Embryonic facial prominence (tissue), 1 donor: ENCODE measurements at regions not wholly inside any gene's neighbourhood (a gene's known extent, or its start where the extent isn't known, plus 50 kb on each side); places are given as distances from the start of the nearest gene placed in this dataset.

Source experiments
- DNase-seq: peaks from one replicate; pipeline ENCODE4 v3.0.0-alpha.2; 2016; ENCODE audit errors: extremely low spot score

- no peak for DNase-seq
These were observed 1090.5 kb downstream of the PCDH18 start for GRCh38 chr4:136441629-136442282.

GRCh38 chr4:136438645-136439044 is 1093.6 kb downstream of the PCDH18 start:
- DNase-seq = no peak

- DNase-seq = no peak
These were observed 1108.2 kb downstream of the PCDH18 start for GRCh38 chr4:136424052-136424451.

GRCh38 chr4:136414981-136415380 is 1117.3 kb downstream of the PCDH18 start:
- no peak for DNase-seq

- no peak for DNase-seq
These were observed 1119.6 kb downstream of the PCDH18 start for GRCh38 chr4:136412708-136413107.

GRCh38 chr4:136400829-136401228 is 1131.5 kb downstream of the PCDH18 start:
- no peak for DNase-seq

- DNase-seq = no peak
These were observed 1137.0 kb downstream of the PCDH18 start for GRCh38 chr4:136395212-136395722.

GRCh38 chr4:136392576-136392975 is 1139.7 kb downstream of the PCDH18 start:
- DNase-seq = no peak

- no peak for DNase-seq
These were observed 1141.5 kb downstream of the PCDH18 start for GRCh38 chr4:136390824-136391223.

GRCh38 chr4:136383082-136383481 is 1149.2 kb downstream of the PCDH18 start:
- no peak for DNase-seq

- DNase-seq = no peak
These were observed 1161.1 kb downstream of the PCDH18 start for GRCh38 chr4:136371231-136371630.

GRCh38 chr4:136369073-136369472 is 1163.2 kb downstream of the PCDH18 start:
- no peak for DNase-seq

GRCh38 chr4:136357556-136357955 is 1174.7 kb downstream of the PCDH18 start:
- DNase-seq = no peak

- DNase-seq = no peak
These were observed 1176.3 kb downstream of the PCDH18 start for GRCh38 chr4:136355970-136356369.

GRCh38 chr4:136343340-136343739 is 1189.0 kb downstream of the PCDH18 start:
- no peak for DNase-seq

- no peak for DNase-seq
These were observed 1189.6 kb downstream of the PCDH18 start for GRCh38 chr4:136342666-136343065.

GRCh38 chr4:136337216-136337615 is 1195.1 kb downstream of the PCDH18 start:
- no peak for DNase-seq

- no peak for DNase-seq
These were observed 1195.8 kb downstream of the PCDH18 start for GRCh38 chr4:136336479-136336878.

- DNase-seq = no peak
These were observed 1203.1 kb downstream of the PCDH18 start for GRCh38 chr4:136329042-136329662.

- DNase-seq = no peak
These were observed 1204.2 kb downstream of the PCDH18 start for GRCh38 chr4:136328131-136328530.

GRCh38 chr4:136320465-136320813 is 1211.9 kb downstream of the PCDH18 start:
- no peak for DNase-seq

- DNase-seq = no peak
These were observed 1212.4 kb downstream of the PCDH18 start for GRCh38 chr4:136319789-136320464.

GRCh38 chr4:136316961-136317360 is 1215.3 kb downstream of the PCDH18 start:
- DNase-seq = no peak
